Smooth muscle cell (in vitro differentiated cells): ENCODE measurements at regions not wholly inside any gene's neighbourhood (a gene's known extent, or its start where the extent isn't known, plus 50 kb on each side); places are given as distances from the start of the nearest gene placed in this dataset.

ENCODE experiments used
- DNase-seq: peaks from one replicate; lab custom pipeline; 2025; ENCODE audit not compliant: unreplicated experiment; lab: John Stamatoyannopoulos, UW
- H2AFZ ChIP-seq: fragments of 200-600 bp; sonication (generic); 2 replicates; pipeline ENCODE4 v1.6.0; 2016; ENCODE audit warnings: antibody characterized with exemption, low read depth, mild to moderate bottlenecking
- H3F3A ChIP-seq: fragments of 200-600 bp; sonication (generic); 2 replicates; pipeline ENCODE4 v1.6.0; 2017; ENCODE audit warnings: antibody characterized with exemption, low read depth
- H3K27ac ChIP-seq: fragments of 200-600 bp; sonication (generic); 2 replicates; pipeline ENCODE4 v1.5.1; 2016; ENCODE audit warnings: low read depth, mild to moderate bottlenecking
- H3K27me3 ChIP-seq: fragments of 200-600 bp; sonication (generic); 2 replicates; pipeline ENCODE4 v1.6.1; 2016; ENCODE audit warnings: low read depth, mild to moderate bottlenecking
- H3K36me3 ChIP-seq: fragments of 200-600 bp; sonication (generic); 2 replicates; pipeline ENCODE4 v1.5.1; 2016; ENCODE audit warnings: low read depth
- H3K4me1 ChIP-seq: fragments of 200-600 bp; sonication (generic); 2 replicates; pipeline ENCODE4 v1.5.1; 2016; ENCODE audit warnings: low read depth
- H3K4me2 ChIP-seq: fragments of 200-600 bp; sonication (generic); 2 replicates; pipeline ENCODE4 v1.6.0; 2016; ENCODE audit warnings: mild to moderate bottlenecking
- H3K4me3 ChIP-seq: fragments of 200-600 bp; sonication (generic); 2 replicates; pipeline ENCODE4 v1.5.1; 2016; ENCODE audit warnings: mild to moderate bottlenecking
- H3K79me2 ChIP-seq: fragments of 200-600 bp; sonication (generic); 2 replicates; pipeline ENCODE4 v1.6.0; 2016; ENCODE audit warnings: low read depth, mild to moderate bottlenecking
- H3K9ac ChIP-seq: fragments of 200-600 bp; sonication (generic); 2 replicates; pipeline ENCODE4 v1.6.0; 2016; ENCODE audit warnings: low read depth
- H3K9me3 ChIP-seq: fragments of 200-600 bp; sonication (generic); replicated peaks from 2 replicates; pipeline ENCODE4 v1.5.1; 2016; ENCODE audit warnings: low read depth
- H4K20me1 ChIP-seq: fragments of 200-600 bp; sonication (generic); 2 replicates; pipeline ENCODE4 v1.6.0; 2016; ENCODE audit warnings: low read depth
- WGBS: methylation state at CpG from one replicate; pipeline ENCODE4 v1.1.7; 2016; ENCODE audit warnings: low lambda C conversion rate; 5-methylcytosine and 5-hydroxymethylcytosine counted together
- TF ChIP-seq, protein P1 (sequence below): fragments of 200-600 bp; sonication (generic); IDR thresholded peaks from 2 replicates; pipeline ENCODE4 v1.5.1; 2017; ENCODE audit warnings: borderline replicate concordance, mild to moderate bottlenecking, antibody characterized with exemption; ENCODE audit not compliant: insufficient read depth, poor library complexity, severe bottlenecking

DNA sequence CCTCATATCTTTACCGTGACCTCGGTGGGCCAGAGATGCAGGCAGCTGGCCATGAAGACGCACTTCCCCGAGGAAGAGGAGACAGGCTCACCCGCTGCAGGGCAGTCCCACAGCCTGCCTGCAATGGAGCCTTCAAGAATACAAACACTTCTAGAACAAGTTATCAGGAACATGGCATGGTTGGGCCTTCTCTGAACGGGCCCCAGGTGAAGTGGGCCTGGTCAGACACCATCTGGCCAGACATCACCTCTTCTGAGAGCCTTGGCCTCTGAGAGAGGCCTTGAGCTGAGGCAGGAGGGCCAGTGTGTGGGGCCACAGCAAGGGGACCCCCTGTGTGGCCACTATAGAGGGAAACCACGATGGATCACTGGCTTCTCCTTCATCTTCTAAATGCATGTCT, 112.4 kb upstream of the GDF10 start:
- no peaks in the 10 kb centered on the region for H3F3A ChIP-seq
- TF ChIP-seq, protein P1, sequence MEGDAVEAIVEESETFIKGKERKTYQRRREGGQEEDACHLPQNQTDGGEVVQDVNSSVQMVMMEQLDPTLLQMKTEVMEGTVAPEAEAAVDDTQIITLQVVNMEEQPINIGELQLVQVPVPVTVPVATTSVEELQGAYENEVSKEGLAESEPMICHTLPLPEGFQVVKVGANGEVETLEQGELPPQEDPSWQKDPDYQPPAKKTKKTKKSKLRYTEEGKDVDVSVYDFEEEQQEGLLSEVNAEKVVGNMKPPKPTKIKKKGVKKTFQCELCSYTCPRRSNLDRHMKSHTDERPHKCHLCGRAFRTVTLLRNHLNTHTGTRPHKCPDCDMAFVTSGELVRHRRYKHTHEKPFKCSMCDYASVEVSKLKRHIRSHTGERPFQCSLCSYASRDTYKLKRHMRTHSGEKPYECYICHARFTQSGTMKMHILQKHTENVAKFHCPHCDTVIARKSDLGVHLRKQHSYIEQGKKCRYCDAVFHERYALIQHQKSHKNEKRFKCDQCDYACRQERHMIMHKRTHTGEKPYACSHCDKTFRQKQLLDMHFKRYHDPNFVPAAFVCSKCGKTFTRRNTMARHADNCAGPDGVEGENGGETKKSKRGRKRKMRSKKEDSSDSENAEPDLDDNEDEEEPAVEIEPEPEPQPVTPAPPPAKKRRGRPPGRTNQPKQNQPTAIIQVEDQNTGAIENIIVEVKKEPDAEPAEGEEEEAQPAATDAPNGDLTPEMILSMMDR, result no peak
- H3K4me1 ChIP-seq, result no peaks in the 10 kb centered on the region
- H3K9ac ChIP-seq, result no peak overlapping the region
- no peak overlapping the region for H2AFZ ChIP-seq
- no peak for DNase-seq
- no peaks in the 10 kb centered on the region for H4K20me1 ChIP-seq
- H3K4me2 ChIP-seq, result no peak overlapping the region
- H3K27me3 ChIP-seq, result no peaks in the 10 kb centered on the region
- no peaks in the 10 kb centered on the region for H3K79me2 ChIP-seq
- H3K4me3 ChIP-seq, result no peak overlapping the region
- H3K27ac ChIP-seq, result no peak overlapping the region
- no peaks in the 10 kb centered on the region for H3K9me3 ChIP-seq
- no peaks in the 10 kb centered on the region for H3K36me3 ChIP-seq
- 87% methylated on average over 7 of the region's 7 CpGs for WGBS

DNA sequence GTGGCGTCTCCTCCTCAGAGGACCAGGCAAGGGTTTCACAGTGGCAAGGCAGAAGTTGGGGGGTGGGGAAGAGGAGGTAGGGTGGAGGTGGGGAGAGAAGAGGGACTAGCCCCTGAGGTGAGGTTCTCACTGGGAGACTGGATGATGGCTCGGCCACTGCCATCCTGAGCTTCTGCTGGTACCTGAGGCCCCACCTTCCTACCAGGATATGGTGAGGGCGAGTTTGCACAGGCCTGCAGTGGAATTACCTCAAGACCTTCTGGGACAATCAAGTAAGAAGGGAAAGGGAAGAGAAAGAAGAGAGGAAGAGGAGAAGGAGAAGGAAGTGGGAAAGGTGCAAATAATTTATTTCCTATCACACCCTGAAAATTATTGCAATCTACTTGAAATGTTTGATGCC, 111.8 kb upstream of the GDF10 start:
- Histone ChIP-seq H3K27ac (no peak overlapping the region), H3K4me1 (no peaks in the 10 kb centered on the region), H3K9ac (no peak overlapping the region), H3K79me2 (no peaks in the 10 kb centered on the region), H3K36me3 (no peaks in the 10 kb centered on the region), H3F3A (no peaks in the 10 kb centered on the region), H2AFZ (no peak overlapping the region), H3K4me3 (no peak overlapping the region), H3K4me2 (no peak overlapping the region), H4K20me1 (no peaks in the 10 kb centered on the region), H3K9me3 (no peaks in the 10 kb centered on the region), H3K27me3 (no peaks in the 10 kb centered on the region)
- WGBS, result 87% methylated on average over 3 of the region's 3 CpGs
- no peak for DNase-seq
- TF ChIP-seq, protein P1, result no peak

DNA sequence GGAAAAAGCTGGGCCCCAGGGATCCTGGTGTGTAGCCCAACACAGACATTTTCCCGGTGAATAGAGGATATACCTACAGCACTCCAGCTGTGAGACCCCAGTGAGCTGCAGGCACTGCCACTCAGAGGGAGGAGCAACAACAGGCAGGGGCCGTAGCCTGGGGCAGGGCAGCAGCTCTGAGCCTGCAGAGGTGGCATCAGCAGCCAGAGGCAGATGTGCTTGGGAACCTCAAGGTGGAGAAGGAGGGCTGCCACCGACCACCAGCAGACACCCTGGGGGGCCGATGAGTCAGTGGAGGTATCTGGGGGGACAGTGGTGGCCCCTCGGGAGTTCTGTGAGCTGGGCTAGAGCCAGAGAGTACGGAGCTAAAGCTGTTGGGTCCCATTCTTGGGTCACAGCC, 110.2 kb upstream of the GDF10 start:
- H3K4me3 ChIP-seq, result no peak overlapping the region
- TF ChIP-seq, protein P1, result no peak
- no peaks in the 10 kb centered on the region for H3K4me1 ChIP-seq
- no peak for DNase-seq
- no peaks in the 10 kb centered on the region for H3K79me2 ChIP-seq
- H4K20me1 ChIP-seq, result no peaks in the 10 kb centered on the region
- no peaks in the 10 kb centered on the region for H3K36me3 ChIP-seq
- no peak overlapping the region for H3K9ac ChIP-seq
- no peaks in the 10 kb centered on the region for H3K9me3 ChIP-seq
- H3F3A ChIP-seq, result peaks cover 2% of the 10 kb centered on the region
- no peak overlapping the region for H3K4me2 ChIP-seq
- no peaks in the 10 kb centered on the region for H3K27me3 ChIP-seq
- no peak overlapping the region for H3K27ac ChIP-seq
- H2AFZ ChIP-seq, result no peak overlapping the region
- WGBS, result 92% methylated on average over 6 of the region's 6 CpGs

DNA sequence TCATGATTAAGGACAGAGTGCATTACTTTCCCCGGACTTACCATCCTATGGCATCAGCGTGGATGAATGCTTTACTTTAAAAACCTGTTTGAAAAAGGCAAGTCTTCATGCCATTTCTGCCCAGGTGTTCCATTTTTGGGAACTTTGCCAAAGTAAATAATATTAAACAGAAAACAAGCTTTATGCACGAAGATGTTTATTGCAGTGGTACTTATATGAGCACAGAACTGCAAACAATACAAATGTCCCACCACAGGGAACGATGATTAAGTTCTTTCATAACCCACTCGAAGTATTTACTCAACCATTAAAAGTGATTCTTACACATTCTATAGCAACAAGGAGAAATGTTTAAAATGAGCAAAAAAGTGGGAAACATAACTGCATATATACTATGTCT, 109.7 kb upstream of the GDF10 start:
- Histone ChIP-seq H2AFZ (no peak overlapping the region), H3K9ac (no peak overlapping the region), H3K9me3 (no peaks in the 10 kb centered on the region), H3K4me1 (no peaks in the 10 kb centered on the region), H3K36me3 (no peaks in the 10 kb centered on the region), H3K27me3 (no peaks in the 10 kb centered on the region), H3K27ac (no peak overlapping the region), H3K79me2 (no peaks in the 10 kb centered on the region), H3K4me2 (no peak overlapping the region), H3F3A (peaks cover 5% of the 10 kb centered on the region), H4K20me1 (no peaks in the 10 kb centered on the region), H3K4me3 (no peak overlapping the region)
- TF ChIP-seq, protein P1, result no peak
- no peak for DNase-seq
- 94% methylated on average over 5 of the region's 5 CpGs for WGBS
